Cardiac muscle cell (in vitro differentiated cells and primary cell): ENCODE measurements at regions not wholly inside any gene's neighbourhood (a gene's known extent, or its start where the extent isn't known, plus 50 kb on each side); places are given as distances from the start of the nearest gene placed in this dataset.

ENCODE experiments used
- DNase-seq, 2 donors: peaks; one replicate each; pipeline versions ENCODE4 v3.0.0 to v3.0.0-alpha.2; 2010 to 2017; ENCODE audit warnings: low read depth in 1 of 2, low spot score in 1 of 2
- H3K27ac ChIP-seq: fragments of 200-600 bp; sonication (generic); 2 replicates; pipeline ENCODE4 v1.5.1; 2016
- H3K27me3 ChIP-seq: fragments of 200-600 bp; sonication (generic); 2 replicates; pipeline ENCODE4 v1.6.0; 2016; ENCODE audit warnings: control low read depth
- H3K36me3 ChIP-seq: fragments of 200-600 bp; sonication (generic); 2 replicates; pipeline ENCODE4 v1.5.1; 2016; ENCODE audit warnings: control low read depth
- H3K4me1 ChIP-seq: fragments of 200-600 bp; sonication (generic); 2 replicates; pipeline ENCODE4 v1.8.1; 2017; ENCODE audit warnings: low read depth, mild to moderate bottlenecking, mixed run types
- H3K4me3 ChIP-seq: fragments of 200-600 bp; sonication (generic); 2 replicates; pipeline ENCODE4 v1.5.1; 2016; ENCODE audit warnings: mild to moderate bottlenecking
- H3K9me3 ChIP-seq: fragments of 200-600 bp; sonication (generic); 2 replicates; pipeline ENCODE4 v1.5.1; 2017; ENCODE audit warnings: low read depth, mild to moderate bottlenecking, control low read depth
- CTCF ChIP-seq: IDR thresholded peaks from 2 replicates; pipeline ENCODE4 v1.5.1; 2012; ENCODE audit warnings: low read depth, mild to moderate bottlenecking, low read length

GRCh38 chr10:117757086-117757720, 214.7 kb downstream of the EMX2 start:
- H3K27ac ChIP-seq: no peak overlapping the region
- no peak for TF ChIP-seq CTCF
- H3K4me1 ChIP-seq: no peaks in the 10 kb centered on the region
- no peaks in the 10 kb centered on the region for H3K9me3 ChIP-seq
- H3K4me3 ChIP-seq: no peak overlapping the region
- DNase-seq: no peak
- H3K27me3 ChIP-seq: peaks cover 46% of the 10 kb centered on the region
- no peaks in the 10 kb centered on the region for H3K36me3 ChIP-seq

- Histone ChIP-seq H3K9me3 (no peaks in the 10 kb centered on the region), H3K27me3 (peaks cover 50% of the 10 kb centered on the region), H3K4me1 (no peaks in the 10 kb centered on the region), H3K4me3 (no peak overlapping the region), H3K36me3 (no peaks in the 10 kb centered on the region), H3K27ac (no peak overlapping the region)
- no peak for DNase-seq
- no peak for TF ChIP-seq CTCF
Measured at GRCh38 chr10:117759266-117759665, 216.7 kb downstream of the EMX2 start.

- H3K9me3 ChIP-seq: no peaks in the 10 kb centered on the region
- TF ChIP-seq CTCF: no peak
- H3K27me3 ChIP-seq: peaks cover 59% of the 10 kb centered on the region
- no peak overlapping the region for H3K27ac ChIP-seq
- no peaks in the 10 kb centered on the region for H3K4me1 ChIP-seq
- H3K4me3 ChIP-seq: no peak overlapping the region
- no peak for DNase-seq
- no peaks in the 10 kb centered on the region for H3K36me3 ChIP-seq
Measured at GRCh38 chr10:117761695-117762094, 219.1 kb downstream of the EMX2 start.

- H3K27me3 ChIP-seq: peaks cover 57% of the 10 kb centered on the region
- no peak for TF ChIP-seq CTCF
Measured at GRCh38 chr10:117762126-117762818, 219.7 kb downstream of the EMX2 start.

GRCh38 chr10:117762819-117763172, 220.2 kb downstream of the EMX2 start:
- no peak overlapping the region for H3K27ac ChIP-seq
- H3K27me3 ChIP-seq: peaks cover 52% of the 10 kb centered on the region
- no peaks in the 10 kb centered on the region for H3K36me3 ChIP-seq
- H3K9me3 ChIP-seq: no peaks in the 10 kb centered on the region
- TF ChIP-seq CTCF: no peak
- no peak overlapping the region for H3K4me3 ChIP-seq
- no peaks in the 10 kb centered on the region for H3K4me1 ChIP-seq
- DNase-seq: peak in 1 of 2 donors; percentile 30

More at GRCh38 chr10:117762126-117762818, 219.7 kb downstream of the EMX2 start:
- no peaks in the 10 kb centered on the region for H3K4me1 ChIP-seq
- no peaks in the 10 kb centered on the region for H3K9me3 ChIP-seq
- DNase-seq: no peak
- no peaks in the 10 kb centered on the region for H3K36me3 ChIP-seq
- H3K27ac ChIP-seq: no peak overlapping the region
- no peak overlapping the region for H3K4me3 ChIP-seq
